22Rv1 (cell line): ENCODE measurements at regions not wholly inside any gene's neighbourhood (a gene's known extent, or its start where the extent isn't known, plus 50 kb on each side); places are given as distances from the start of the nearest gene placed in this dataset.

Source experiments
- H3K27ac ChIP-seq: fragments of 450-650 bp; 2 replicates; pipeline ENCODE4 v1.5.1; 2017
- CTCF ChIP-seq: fragments of 450-650 bp; IDR thresholded peaks from 2 replicates; pipeline ENCODE4 v1.5.1; 2017; ENCODE audit warnings: mild to moderate bottlenecking
- ZFX ChIP-seq: fragments of 450-650 bp; IDR thresholded peaks from 2 replicates; pipeline ENCODE4 v1.6.1; 2017; ENCODE audit warnings: antibody characterized with exemption, borderline replicate concordance

GRCh38 chr10:2631557-2632205 is 435.7 kb upstream of the PFKP start:
- TF ChIP-seq ZFX (no peak), CTCF (no peak)
- no peak overlapping the region for H3K27ac ChIP-seq

GRCh38 chr10:2628705-2629104 is 438.6 kb upstream of the PFKP start:
- TF ChIP-seq CTCF: no peak
- TF ChIP-seq ZFX: no peak

GRCh38 chr10:2627969-2628368 is 439.4 kb upstream of the PFKP start:
- TF ChIP-seq CTCF (no peak), ZFX (no peak)
- no peak overlapping the region for H3K27ac ChIP-seq

More at GRCh38 chr10:2628705-2629104, 438.6 kb upstream of the PFKP start:
- H3K27ac ChIP-seq: no peak overlapping the region

GRCh38 chr10:2625094-2625493 is 442.3 kb upstream of the PFKP start:
- TF ChIP-seq CTCF (no peak), ZFX (no peak)
- no peak overlapping the region for H3K27ac ChIP-seq

DNA sequence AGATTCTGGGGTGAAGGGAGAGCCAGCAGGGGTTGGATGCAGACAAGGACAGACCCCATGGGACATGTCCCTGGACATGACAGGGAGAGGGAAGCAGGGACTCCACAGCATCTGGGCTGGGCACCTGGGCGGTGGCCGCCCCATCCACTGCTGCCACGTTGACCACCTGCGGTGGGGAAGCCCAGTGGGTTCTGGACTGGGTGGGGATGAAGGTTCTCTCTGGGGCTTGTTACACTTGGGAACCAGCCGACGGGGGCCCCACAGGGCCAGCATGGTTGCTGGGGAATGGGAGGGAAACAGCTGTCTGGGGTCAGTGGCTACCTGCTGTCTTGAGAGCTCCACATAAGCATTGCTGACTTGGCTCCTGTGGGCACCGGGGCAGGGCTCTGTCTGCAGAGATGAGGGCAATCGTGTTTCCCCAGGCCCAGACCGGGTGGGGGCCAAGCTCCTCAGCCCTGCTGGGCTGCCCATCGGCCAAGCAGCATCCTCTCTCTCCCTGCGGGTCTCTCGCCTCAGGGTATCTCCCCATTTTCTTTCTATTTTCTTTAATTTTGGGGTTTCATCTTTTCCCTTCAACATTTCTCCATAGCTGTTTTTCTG is 443.6 kb upstream of the PFKP start:
- TF ChIP-seq ZFX (no peak), CTCF (no peak)
- no peak overlapping the region for H3K27ac ChIP-seq

DNA sequence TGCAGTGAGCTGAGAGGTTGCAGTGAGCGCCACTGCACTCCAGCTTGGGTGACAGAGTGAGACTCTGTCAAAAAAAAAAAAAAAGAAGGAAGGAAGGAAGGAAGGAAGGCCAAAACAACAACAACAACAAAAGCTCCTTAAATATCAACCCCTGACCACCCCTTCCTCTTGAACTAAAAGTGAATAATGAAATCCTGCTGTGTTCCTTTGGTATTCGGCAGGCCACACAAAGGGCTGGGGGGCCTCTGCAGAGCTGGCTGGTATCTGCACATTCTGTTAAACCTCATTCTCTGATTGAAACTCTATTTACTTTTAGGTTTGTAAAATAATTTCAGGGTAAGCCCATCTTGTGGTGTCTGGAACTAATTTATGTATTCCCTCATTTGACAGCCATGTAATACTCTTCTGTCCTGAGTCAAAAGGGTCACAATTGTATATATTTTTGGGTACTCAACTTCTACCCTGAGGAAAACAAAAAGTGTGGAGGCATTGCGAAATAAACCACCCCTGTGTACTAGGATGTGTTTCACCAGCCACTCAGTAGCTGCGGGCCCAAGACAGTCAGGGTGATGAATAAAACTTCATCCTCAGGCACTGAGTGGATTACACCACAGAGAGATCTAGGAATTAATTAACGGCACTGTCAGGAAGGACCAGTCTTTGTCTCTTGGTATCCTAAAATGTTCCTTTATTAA is 446.4 kb upstream of the PFKP start:
- no peak overlapping the region for H3K27ac ChIP-seq
- TF ChIP-seq CTCF: no peak
- no peak for TF ChIP-seq ZFX

DNA sequence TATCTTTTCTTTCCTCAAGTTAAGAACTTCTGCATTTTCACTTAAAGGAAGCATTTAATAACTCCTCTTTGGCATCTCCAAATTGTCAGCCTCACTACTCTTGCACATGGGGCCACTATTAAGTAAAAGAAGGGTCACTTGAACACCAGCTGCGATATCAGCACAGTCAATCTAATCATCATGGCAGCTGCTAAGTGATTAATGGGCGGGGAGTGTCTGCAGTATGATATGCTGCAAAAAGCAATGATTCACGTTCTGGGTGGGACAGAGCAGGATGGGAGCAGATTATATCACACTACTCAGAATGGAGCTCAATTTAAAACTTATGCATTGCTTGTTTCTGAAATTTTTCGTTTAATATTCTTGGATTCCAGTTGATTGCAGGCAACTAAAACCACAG is 447.4 kb upstream of the PFKP start:
- no peak overlapping the region for H3K27ac ChIP-seq
- TF ChIP-seq ZFX: no peak
- TF ChIP-seq CTCF: no peak; the same call in 1 of the 2 replicates
